GM23338 (cell line): ENCODE measurements at regions not wholly inside any gene's neighbourhood (a gene's known extent, or its start where the extent isn't known, plus 50 kb on each side); places are given as distances from the start of the nearest gene placed in this dataset.
A peak's percentile ranks its signal among the peaks of the same experiment; 100 is the strongest.

Experiments used
- CTCF ChIP-seq, 2 experiments: fragments of 200-600 bp in 1 of 2; sonication (generic) in 1 of 2; conservative IDR thresholded peaks; 2 replicates each; pipeline versions ENCODE4 v1.5.1 to v1.6.1; 2016 to 2017; ENCODE audit warnings: antibody characterized with exemption in 2 of 2, low read depth in 2 of 2, mild to moderate bottlenecking in 2 of 2, moderate library complexity in 1 of 2
- EZH2 ChIP-seq: fragments of 200-600 bp; sonication (generic); IDR thresholded peaks from one replicate; pipeline ENCODE4 v1.8.0; 2017; ENCODE audit warnings: antibody characterized with exemption, mild to moderate bottlenecking, low read depth; ENCODE audit not compliant: unreplicated experiment
- EZH2phosphoT487 ChIP-seq: fragments of 200-600 bp; sonication (generic); IDR thresholded peaks from one replicate; pipeline ENCODE4 v1.8.1; 2018; ENCODE audit warnings: antibody characterized with exemption; ENCODE audit not compliant: unreplicated experiment
- JUNB ChIP-seq: IDR thresholded peaks from one replicate; pipeline ENCODE4 v1.6.1; 2016; ENCODE audit warnings: antibody characterized with exemption; ENCODE audit not compliant: unreplicated experiment
- POLR2AphosphoS5 ChIP-seq: IDR thresholded peaks from 2 replicates; pipeline ENCODE4 v1.6.1; 2016; ENCODE audit warnings: antibody characterized with exemption, low read depth

- peak; percentile 32 to 76 for TF ChIP-seq CTCF (conservative IDR thresholded peaks at IDR 0.05; ENCODE audit: low read depth in 2 of 2)
- TF ChIP-seq EZH2phosphoT487, result no peak
- no peak for TF ChIP-seq JUNB
- TF ChIP-seq EZH2, result no peak
- no peak for TF ChIP-seq POLR2AphosphoS5
Observed at GRCh38 chr6:168193816-168194721, 115.1 kb upstream of the FRMD1 start.
